HepG2 (cell line): ENCODE measurements at regions not wholly inside any gene's neighbourhood (a gene's known extent, or its start where the extent isn't known, plus 50 kb on each side); places are given as distances from the start of the nearest gene placed in this dataset.

ENCODE experiments used
- BRF2 ChIP-seq: sonication (generic); formaldehyde crosslinking; IDR thresholded peaks from 2 replicates; pipeline ENCODE4 v1.8.1; 2022; ENCODE audit warnings: mild to moderate bottlenecking, missing genetic modification reagents
- DNMT3B ChIP-seq: conservative IDR thresholded peaks from 2 replicates; pipeline ENCODE4 v1.6.1; 2016; ENCODE audit warnings: missing biosample characterization, control low read depth
- KLF16 ChIP-seq, 2 experiments: sonication (generic) in 1 of 2; formaldehyde crosslinking in 1 of 2; IDR thresholded peaks; 2 replicates each; pipeline versions ENCODE4 v1.6.1 to v1.8.0; 2016 to 2023; ENCODE audit warnings: missing genetic modification reagents in 2 of 2, missing compliant biosample characterization in 1 of 2
- MED13 ChIP-seq: sonication (generic); formaldehyde crosslinking; IDR thresholded peaks from 2 replicates; pipeline ENCODE4 v1.5.0; 2020; ENCODE audit warnings: missing genetic modification reagents
- MTA1 ChIP-seq: sonication (generic); formaldehyde crosslinking; IDR thresholded peaks from 2 replicates; pipeline ENCODE4 v1.4.0; 2020; ENCODE audit warnings: missing genetic modification reagents, mild to moderate bottlenecking, borderline replicate concordance
- POLR2G ChIP-seq: fragments of 200-400 bp; formaldehyde crosslinking; IDR thresholded peaks from 2 replicates; pipeline ENCODE4 v1.6.1; 2018; ENCODE audit warnings: mild to moderate bottlenecking, low read depth, low read length, moderate library complexity
- SALL1 ChIP-seq: sonication (generic); formaldehyde crosslinking; IDR thresholded peaks from 2 replicates; pipeline ENCODE4 v1.8.0; 2022; ENCODE audit warnings: mild to moderate bottlenecking, missing genetic modification reagents
- SOX13 ChIP-seq, 3 experiments: fragments of 450-650 bp in 1 of 3; sonication (generic) in 1 of 3; formaldehyde crosslinking in 1 of 3; IDR thresholded peaks in 2 of 3; conservative IDR thresholded peaks in 1 of 3; 2 replicates each; pipeline versions ENCODE4 v1.5.0 to v1.6.1; 2016 to 2020; ENCODE audit warnings: antibody characterized with exemption in 1 of 3, mild to moderate bottlenecking in 1 of 3, missing compliant biosample characterization in 1 of 3, missing genetic modification reagents in 1 of 3, moderate library complexity in 1 of 3
- TRIM22 ChIP-seq: fragments of 450-650 bp; IDR thresholded peaks from 2 replicates; pipeline ENCODE4 v1.6.1; 2017
- ZNF713 ChIP-seq: sonication (generic); formaldehyde crosslinking; IDR thresholded peaks from 2 replicates; pipeline ENCODE4 v1.4.0; 2020; ENCODE audit warnings: mild to moderate bottlenecking, missing genetic modification reagents
- TF ChIP-seq, protein P1 (sequence below): sonication (generic); formaldehyde crosslinking; IDR thresholded peaks from 2 replicates; pipeline ENCODE4 v1.9.0; 2021; ENCODE audit warnings: missing genetic modification reagents, borderline replicate concordance
- TF ChIP-seq, protein P2 (sequence below): sonication (generic); formaldehyde crosslinking; conservative IDR thresholded peaks from 2 replicates; pipeline ENCODE4 v1.4.0; 2020; ENCODE audit warnings: missing genetic modification reagents

GRCh38 chr18:44046376-44046975 lies 634.2 kb upstream of the SETBP1 start (continued):
- TF ChIP-seq, protein P1, sequence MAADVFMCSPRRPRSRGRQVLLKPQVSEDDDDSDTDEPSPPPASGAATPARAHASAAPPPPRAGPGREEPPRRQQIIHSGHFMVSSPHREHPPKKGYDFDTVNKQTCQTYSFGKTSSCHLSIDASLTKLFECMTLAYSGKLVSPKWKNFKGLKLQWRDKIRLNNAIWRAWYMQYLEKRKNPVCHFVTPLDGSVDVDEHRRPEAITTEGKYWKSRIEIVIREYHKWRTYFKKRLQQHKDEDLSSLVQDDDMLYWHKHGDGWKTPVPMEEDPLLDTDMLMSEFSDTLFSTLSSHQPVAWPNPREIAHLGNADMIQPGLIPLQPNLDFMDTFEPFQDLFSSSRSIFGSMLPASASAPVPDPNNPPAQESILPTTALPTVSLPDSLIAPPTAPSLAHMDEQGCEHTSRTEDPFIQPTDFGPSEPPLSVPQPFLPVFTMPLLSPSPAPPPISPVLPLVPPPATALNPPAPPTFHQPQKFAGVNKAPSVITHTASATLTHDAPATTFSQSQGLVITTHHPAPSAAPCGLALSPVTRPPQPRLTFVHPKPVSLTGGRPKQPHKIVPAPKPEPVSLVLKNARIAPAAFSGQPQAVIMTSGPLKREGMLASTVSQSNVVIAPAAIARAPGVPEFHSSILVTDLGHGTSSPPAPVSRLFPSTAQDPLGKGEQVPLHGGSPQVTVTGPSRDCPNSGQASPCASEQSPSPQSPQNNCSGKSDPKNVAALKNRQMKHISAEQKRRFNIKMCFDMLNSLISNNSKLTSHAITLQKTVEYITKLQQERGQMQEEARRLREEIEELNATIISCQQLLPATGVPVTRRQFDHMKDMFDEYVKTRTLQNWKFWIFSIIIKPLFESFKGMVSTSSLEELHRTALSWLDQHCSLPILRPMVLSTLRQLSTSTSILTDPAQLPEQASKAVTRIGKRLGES (CRISPR knock-in tag) = no peak
- TF ChIP-seq MTA1 (CRISPR knock-in tag) (no peak), BRF2 (CRISPR knock-in tag) (no peak), KLF16 (CRISPR knock-in tag; IDR thresholded peaks at IDR 0.05) (no peak), TRIM22 (no peak), MED13 (no peak), SALL1 (CRISPR knock-in tag) (no peak), SOX13 (IDR thresholded peaks at IDR 0.05) (no peak), SOX13 (CRISPR knock-in tag; conservative IDR thresholded peaks at IDR 0.05 in 1 of 2, IDR thresholded peaks at IDR 0.05 in 1 of 2) (no peak), ZNF713 (CRISPR knock-in tag) (no peak), POLR2G (no peak), DNMT3B (CRISPR knock-in tag) (no peak)
- TF ChIP-seq, protein P2, sequence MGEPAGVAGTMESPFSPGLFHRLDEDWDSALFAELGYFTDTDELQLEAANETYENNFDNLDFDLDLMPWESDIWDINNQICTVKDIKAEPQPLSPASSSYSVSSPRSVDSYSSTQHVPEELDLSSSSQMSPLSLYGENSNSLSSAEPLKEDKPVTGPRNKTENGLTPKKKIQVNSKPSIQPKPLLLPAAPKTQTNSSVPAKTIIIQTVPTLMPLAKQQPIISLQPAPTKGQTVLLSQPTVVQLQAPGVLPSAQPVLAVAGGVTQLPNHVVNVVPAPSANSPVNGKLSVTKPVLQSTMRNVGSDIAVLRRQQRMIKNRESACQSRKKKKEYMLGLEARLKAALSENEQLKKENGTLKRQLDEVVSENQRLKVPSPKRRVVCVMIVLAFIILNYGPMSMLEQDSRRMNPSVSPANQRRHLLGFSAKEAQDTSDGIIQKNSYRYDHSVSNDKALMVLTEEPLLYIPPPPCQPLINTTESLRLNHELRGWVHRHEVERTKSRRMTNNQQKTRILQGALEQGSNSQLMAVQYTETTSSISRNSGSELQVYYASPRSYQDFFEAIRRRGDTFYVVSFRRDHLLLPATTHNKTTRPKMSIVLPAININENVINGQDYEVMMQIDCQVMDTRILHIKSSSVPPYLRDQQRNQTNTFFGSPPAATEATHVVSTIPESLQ = no peak
- TF ChIP-seq, all 625 proteins: peak for 0
